IMR-90 (cell line): ENCODE measurements at regions not wholly inside any gene's neighbourhood (a gene's known extent, or its start where the extent isn't known, plus 50 kb on each side); places are given as distances from the start of the nearest gene placed in this dataset.

Experiments used
- ATAC-seq: fragments of 200-7000 bp; cut with Tn5 transposase; 2 replicates; pipeline ENCODE4 v1.9.1; 2020; ENCODE audit warnings: low read depth, mild to moderate bottlenecking, moderate library complexity
- BruUV-seq: library from RNA; stranded (reverse); fragments of 400-500 nt; replicated peaks from 2 replicates; lab custom pipeline; 2021; lab: Mats Ljungman, UMichigan
- CTCF ChIA-PET: fragments of 300-600 bp; formaldehyde crosslinking; extraction: SDS; loops from one replicate; lab custom pipeline; 2021; ENCODE audit warnings: antibody characterized with exemption; lab: Yijun Ruan, JAX
- POLR2A ChIA-PET: fragments of 300-600 bp; sonication (Branson Sonifier 250); formaldehyde crosslinking; loops from one replicate; lab custom pipeline; 2022; ENCODE audit warnings: antibody characterized with exemption; ENCODE audit not compliant: unreplicated experiment; lab: Charles Lee
- DNase-seq: peaks from one replicate; pipeline ENCODE4 v3.0.0; 2013
- H2AFZ ChIP-seq: replicated peaks from 2 replicates; pipeline ENCODE3; 2013; ENCODE audit warnings: low read length, mild to moderate bottlenecking; ENCODE audit not compliant: poor library complexity
- H2AK5ac ChIP-seq: 2 replicates; pipeline ENCODE4 v1.6.1; 2013; ENCODE audit warnings: low read depth, low read length, inconsistent platforms
- H2AK9ac ChIP-seq: replicated peaks from 2 replicates; pipeline ENCODE3; 2013; ENCODE audit warnings: mild to moderate bottlenecking, low read depth, low read length, moderate library complexity; ENCODE audit not compliant: poor library complexity
- H2BK120ac ChIP-seq: 2 replicates; pipeline ENCODE4 v1.6.1; 2013; ENCODE audit warnings: low read depth, low read length, inconsistent platforms
- H2BK15ac ChIP-seq: 3 replicates; pipeline ENCODE4 v1.6.1; 2013; ENCODE audit warnings: low read depth, low read length, inconsistent platforms
- H2BK20ac ChIP-seq: 2 replicates; pipeline ENCODE4 v1.6.1; 2013; ENCODE audit warnings: low read depth, mild to moderate bottlenecking, inconsistent platforms, low read length, moderate library complexity
- H2BK5ac ChIP-seq: 2 replicates; pipeline ENCODE4 v1.6.1; 2013; ENCODE audit warnings: mild to moderate bottlenecking, low read depth, low read length, inconsistent platforms; ENCODE audit not compliant: poor library complexity, severe bottlenecking
- H3K14ac ChIP-seq: replicated peaks from 2 replicates; pipeline ENCODE4 v1.6.1; 2013; ENCODE audit warnings: low read depth, low read length, inconsistent platforms
- H3K18ac ChIP-seq: 2 replicates; pipeline ENCODE4 v1.6.1; 2013; ENCODE audit warnings: low read depth, low read length, control low read depth
- H3K23ac ChIP-seq: 2 replicates; pipeline ENCODE4 v1.6.1; 2013; ENCODE audit warnings: low read depth, low read length, inconsistent platforms
- H3K27ac ChIP-seq: 2 replicates; pipeline ENCODE4 v1.5.1; 2013; ENCODE audit warnings: mild to moderate bottlenecking, control low read depth, low read length; ENCODE audit not compliant: insufficient read depth
- H3K27me3 ChIP-seq: 2 replicates; pipeline ENCODE4 v1.6.1; 2013; ENCODE audit warnings: low read length; ENCODE audit not compliant: control insufficient read depth, insufficient read depth
- H3K36me3 ChIP-seq: 2 replicates; pipeline ENCODE4 v1.6.1; 2013; ENCODE audit warnings: low read length, mixed read lengths; ENCODE audit not compliant: control insufficient read depth, insufficient read depth
- H3K4ac ChIP-seq: 2 replicates; pipeline ENCODE4 v1.6.1; 2013; ENCODE audit warnings: low read depth, low read length, inconsistent platforms
- H3K4me1 ChIP-seq: 2 replicates; pipeline ENCODE4 v1.6.1; 2013; ENCODE audit warnings: low read length, mixed read lengths; ENCODE audit not compliant: control insufficient read depth, insufficient read depth
- H3K4me2 ChIP-seq: 2 replicates; pipeline ENCODE4 v1.6.1; 2013; ENCODE audit warnings: low read depth, mild to moderate bottlenecking, control low read depth, low read length, moderate library complexity
- H3K4me3 ChIP-seq: 2 replicates; pipeline ENCODE4 v1.5.1; 2013; ENCODE audit warnings: low read depth, mild to moderate bottlenecking, control low read depth, low read length, moderate library complexity; ENCODE audit not compliant: insufficient read depth
- H3K56ac ChIP-seq: 2 replicates; pipeline ENCODE4 v1.6.1; 2013; ENCODE audit warnings: low read length, inconsistent platforms; ENCODE audit not compliant: insufficient read depth; ENCODE audit errors: extremely low read depth
- H3K79me1 ChIP-seq, 2 experiments: 2 replicates each; pipeline ENCODE4 v1.6.1; 2013; ENCODE audit warnings: low read length in 2 of 2, inconsistent platforms in 1 of 2, low read depth in 1 of 2
- H3K9ac ChIP-seq: 2 replicates; pipeline ENCODE4 v1.6.1; 2013; ENCODE audit warnings: low read depth, low read length, control low read depth
- H3K9me1 ChIP-seq: 2 replicates; pipeline ENCODE4 v1.6.1; 2013; ENCODE audit warnings: low read length, inconsistent platforms; ENCODE audit not compliant: insufficient read depth
- H3K9me3 ChIP-seq: 2 replicates; pipeline ENCODE4 v1.6.1; 2013; ENCODE audit warnings: low read length; ENCODE audit not compliant: control insufficient read depth, insufficient read depth
- H4K20me1 ChIP-seq: 2 replicates; pipeline ENCODE4 v1.6.1; 2013; ENCODE audit warnings: low read length, inconsistent platforms; ENCODE audit not compliant: insufficient read depth
- H4K5ac ChIP-seq: 2 replicates; pipeline ENCODE4 v1.6.1; 2013; ENCODE audit warnings: mild to moderate bottlenecking, low read depth, low read length, control low read depth
- H4K8ac ChIP-seq, 2 experiments: 2 replicates each; pipeline ENCODE4 v1.6.1; 2013; ENCODE audit warnings: low read depth in 2 of 2, low read length in 2 of 2, control low read depth in 1 of 2, inconsistent platforms in 1 of 2
- H4K91ac ChIP-seq: 2 replicates; pipeline ENCODE4 v1.6.1; 2013; ENCODE audit warnings: low read depth, low read length, inconsistent platforms; ENCODE audit not compliant: insufficient read depth
- BHLHE40 ChIP-seq: fragments of 150-350 bp; IDR thresholded peaks from 2 replicates; pipeline ENCODE4 v1.6.1; 2016; ENCODE audit warnings: mild to moderate bottlenecking, low read depth, low read length
- CEBPB ChIP-seq: IDR thresholded peaks from 2 replicates; pipeline ENCODE4 v1.6.1; 2012; ENCODE audit warnings: low read depth, low read length, improper control_type of control experiment
- CHD1 ChIP-seq: IDR thresholded peaks from 2 replicates; pipeline ENCODE4 v1.6.1; 2012; ENCODE audit warnings: low read depth, low read length, improper control_type of control experiment
- MXI1 ChIP-seq: IDR thresholded peaks from 2 replicates; pipeline ENCODE4 v1.6.1; 2012; ENCODE audit warnings: low read depth, mild to moderate bottlenecking, low read length, moderate library complexity, borderline replicate concordance
- POLR2A ChIP-seq: IDR thresholded peaks from 2 replicates; pipeline ENCODE4 v1.6.1; 2012; ENCODE audit warnings: mild to moderate bottlenecking, low read depth, low read length
- WGBS, 2 experiments: methylation state at CpG; one replicate each; pipeline versions ENCODE4 v1.1.5 to v1.1.7; 2013; ENCODE audit warnings: missing lambda C conversion rate in 2 of 2; ENCODE audit not compliant: insufficient read length in 1 of 2; ENCODE audit errors: extremely low coverage in 2 of 2; 5-methylcytosine and 5-hydroxymethylcytosine counted together
- dilution Hi-C: fragments of 300-500 bp; cut with HindIII; formaldehyde crosslinking; loops from one replicate; pipeline ENCODE4 v1.14.3; 2018; ENCODE audit warnings: low sequenced_read_pairs; ENCODE audit not compliant: unreplicated experiment
- in situ Hi-C: fragments of 300-500 bp; cut with MboI; formaldehyde crosslinking; loops from 3 replicates; pipeline ENCODE4 v1.14.3; 2019; ENCODE audit warnings: low sequenced_read_pairs, inconsistent platforms, mixed read lengths
- intact Hi-C: fragments of 100-400 bp; cut with micrococcal nuclease; formaldehyde crosslinking; loops from 2 replicates; pipeline ENCODE4 v1.10.0; 2022
- TF ChIP-seq, protein P1 (sequence below): conservative IDR thresholded peaks from 2 replicates; pipeline ENCODE4 v1.5.1; 2012; ENCODE audit warnings: mild to moderate bottlenecking, low read depth, low read length, improper control_type of control experiment

DNA sequence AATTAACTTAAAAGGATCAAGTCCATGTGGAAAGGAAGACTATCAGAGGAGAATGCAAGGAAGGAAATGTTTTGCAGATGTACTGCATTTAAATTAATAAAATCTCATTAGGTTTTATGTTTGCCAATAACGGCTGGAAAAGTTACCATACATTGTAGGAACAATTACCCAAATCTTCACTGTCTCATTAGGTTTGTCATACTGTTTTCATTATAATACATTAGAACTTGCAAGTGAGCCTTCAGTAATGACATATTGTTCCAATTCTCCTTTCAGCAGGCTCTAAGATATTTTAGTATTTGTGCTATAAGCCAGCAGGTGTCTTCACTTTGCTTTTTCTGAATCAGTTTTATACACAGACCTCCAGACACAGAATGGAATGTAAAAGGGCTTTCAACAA lies 661.6 kb upstream of the KLHL1 start:
- no peak overlapping the region for H3K4me3 ChIP-seq
- H3K18ac ChIP-seq: no peak overlapping the region
- no peak overlapping the region for H3K56ac ChIP-seq
- TF ChIP-seq MXI1 (no peak), BHLHE40 (no peak), CHD1 (no peak), CEBPB (no peak), POLR2A (no peak)
- TF ChIP-seq, protein P1, sequence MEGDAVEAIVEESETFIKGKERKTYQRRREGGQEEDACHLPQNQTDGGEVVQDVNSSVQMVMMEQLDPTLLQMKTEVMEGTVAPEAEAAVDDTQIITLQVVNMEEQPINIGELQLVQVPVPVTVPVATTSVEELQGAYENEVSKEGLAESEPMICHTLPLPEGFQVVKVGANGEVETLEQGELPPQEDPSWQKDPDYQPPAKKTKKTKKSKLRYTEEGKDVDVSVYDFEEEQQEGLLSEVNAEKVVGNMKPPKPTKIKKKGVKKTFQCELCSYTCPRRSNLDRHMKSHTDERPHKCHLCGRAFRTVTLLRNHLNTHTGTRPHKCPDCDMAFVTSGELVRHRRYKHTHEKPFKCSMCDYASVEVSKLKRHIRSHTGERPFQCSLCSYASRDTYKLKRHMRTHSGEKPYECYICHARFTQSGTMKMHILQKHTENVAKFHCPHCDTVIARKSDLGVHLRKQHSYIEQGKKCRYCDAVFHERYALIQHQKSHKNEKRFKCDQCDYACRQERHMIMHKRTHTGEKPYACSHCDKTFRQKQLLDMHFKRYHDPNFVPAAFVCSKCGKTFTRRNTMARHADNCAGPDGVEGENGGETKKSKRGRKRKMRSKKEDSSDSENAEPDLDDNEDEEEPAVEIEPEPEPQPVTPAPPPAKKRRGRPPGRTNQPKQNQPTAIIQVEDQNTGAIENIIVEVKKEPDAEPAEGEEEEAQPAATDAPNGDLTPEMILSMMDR: no peak
- no peak for DNase-seq
- no peak overlapping the region for H3K14ac ChIP-seq
- H4K5ac ChIP-seq: no peak overlapping the region
- H4K20me1 ChIP-seq: no peaks in the 10 kb centered on the region
- H3K9me1 ChIP-seq: no peaks in the 10 kb centered on the region
- H3K27me3 ChIP-seq: no peaks in the 10 kb centered on the region
- no peak overlapping the region for H2BK20ac ChIP-seq
- WGBS, 2 experiments: no CpG with 5 or more reads among the region's 1 CpG
- H2BK5ac ChIP-seq: no peak overlapping the region
- H2AK5ac ChIP-seq: no peak overlapping the region
- no peak overlapping the region for H2BK120ac ChIP-seq
- ChIA-PET CTCF (no interaction called here), POLR2A (no interaction called here)
- no TSS peak for BruUV-seq
- no peak overlapping the region for H2AFZ ChIP-seq
- no peak overlapping the region for H3K4me2 ChIP-seq
- intact Hi-C loops (no loop called here), in situ Hi-C loops (no loop called here), dilution Hi-C loops (no loop called here)
- H2BK15ac ChIP-seq: no peak overlapping the region
- H3K27ac ChIP-seq: no peak overlapping the region
- H3K9ac ChIP-seq: no peak overlapping the region
- H2AK9ac ChIP-seq: no peak overlapping the region
- H3K4me1 ChIP-seq: no peaks in the 10 kb centered on the region
- no peak overlapping the region for H3K23ac ChIP-seq
- no peaks in the 10 kb centered on the region for H3K79me1 ChIP-seq
- H3K4ac ChIP-seq: no peak overlapping the region
- peaks cover 2% of the 10 kb centered on the region; the same call in 1 of the 2 replicates for H3K9me3 ChIP-seq
- no peak for ATAC-seq
- H4K8ac ChIP-seq: no peak overlapping the region
- H3K36me3 ChIP-seq: no peaks in the 10 kb centered on the region
- H4K91ac ChIP-seq: no peak overlapping the region
